OCI-LY3 (cell line): ENCODE measurements at regions not wholly inside any gene's neighbourhood (a gene's known extent, or its start where the extent isn't known, plus 50 kb on each side); places are given as distances from the start of the nearest gene placed in this dataset.

Experiments used
- CTCF ChIP-seq: fragments of 200-600, 300-600 bp; sonication (generic); IDR thresholded peaks from 2 replicates; pipeline ENCODE4 v1.5.1; 2014; ENCODE audit warnings: antibody characterized with exemption, low read length, low read depth
- EZH2phosphoT487 ChIP-seq: fragments of 200-600 bp; shearing (Covaris generic); IDR thresholded peaks from 2 replicates; pipeline ENCODE4 v1.6.1; 2018; ENCODE audit warnings: antibody characterized with exemption, mixed run types, low read depth

DNA sequence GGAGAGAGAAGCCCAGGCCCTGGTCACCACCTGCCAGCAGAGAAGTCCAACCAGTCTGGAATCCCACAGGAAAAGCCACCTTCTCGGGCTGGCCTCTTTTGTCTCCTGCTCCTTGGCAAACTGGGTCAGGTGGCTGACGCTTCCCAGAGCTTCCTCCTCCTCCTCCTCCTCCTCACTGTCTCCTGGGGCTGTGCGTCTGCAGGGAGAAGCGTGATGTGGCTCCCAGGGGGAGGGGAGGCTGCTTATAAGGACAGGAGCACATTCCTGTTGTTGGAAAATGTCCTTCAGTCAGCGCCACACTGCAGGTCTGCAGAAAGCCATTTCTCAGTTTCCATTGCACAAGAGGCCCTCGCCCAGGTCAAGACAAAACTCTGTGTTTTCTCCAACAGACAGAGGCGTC, 1316.5 kb downstream of the BRD1 start:
- TF ChIP-seq CTCF (no peak), EZH2phosphoT487 (no peak)
